ENCODE measurements at regions not wholly inside any gene's neighbourhood (a gene's known extent, or its start where the extent isn't known, plus 50 kb on each side); places are given as distances from the start of the nearest gene placed in this dataset.

- no peak overlapping the region for H3K9ac ChIP-seq (ENCODE audit: low read depth, low read length)
- no peak overlapping the region for H3K23ac ChIP-seq (ENCODE audit: low read depth, low read length)
- peak overlapping the region; percentile 97 for H2AK5ac ChIP-seq (ENCODE audit: low read depth, low read length)
- H4K91ac ChIP-seq (ENCODE audit: insufficient read depth, low read depth, low read length) = peak overlapping the region; percentile 71
- H3K4me2 ChIP-seq (ENCODE audit: low read depth, low read length) = no peak overlapping the region
- no CpG with 5 or more reads among the region's 3 CpGs for WGBS, 2 experiments (ENCODE audit: extremely low coverage in 2 of 2, insufficient read length in 1 of 2)
- H3K36me3 ChIP-seq (ENCODE audit: control insufficient read depth, insufficient read depth, low read length) = no peaks in the 10 kb centered on the region
- H3K79me1 ChIP-seq (ENCODE audit: low read depth in 1 of 2, low read length in 2 of 2) = peaks cover 0 to 13% of the 10 kb centered on the region in 2 experiments; a peak in 2 of 4 replicates
- dilution Hi-C loops (cut with HindIII; ENCODE audit: low sequenced_read_pairs, unreplicated experiment) (no loop called here), in situ Hi-C loops (cut with MboI; ENCODE audit: low sequenced_read_pairs) (no loop called here), intact Hi-C loops (cut with micrococcal nuclease) (no loop called here)
- no peak for DNase-seq
- 0 out of 2 replicates have a peak overlapping the region, but pooled peaks have one; percentile 14 for H3K18ac ChIP-seq (ENCODE audit: low read depth, low read length)
- POLR2A ChIA-PET (ENCODE audit: unreplicated experiment) = interaction anchor here (0.7 kb wide), 1 partner anchor 13 kb away, joined by 3 read pairs; no protein-coding TSS in a partner anchor
- H3K56ac ChIP-seq (ENCODE audit: extremely low read depth, insufficient read depth, low read length) = no peak overlapping the region
- H4K8ac ChIP-seq (ENCODE audit: low read depth in 2 of 2, low read length in 2 of 2) = no peak overlapping the region
- no peak overlapping the region for H3K4me3 ChIP-seq (ENCODE audit: insufficient read depth, low read depth, low read length)
- peak overlapping the region; percentile 78; the same call in 1 of the 2 replicates for H3K14ac ChIP-seq (replicated peaks; ENCODE audit: low read depth, low read length)
- peak overlapping the region; percentile 88; the same call in 2 of the 3 replicates for H2BK15ac ChIP-seq (ENCODE audit: low read depth, low read length)
- 0 out of 2 replicates have a peak overlapping the region, but pooled peaks have one; percentile 3 for H3K27ac ChIP-seq (ENCODE audit: insufficient read depth, low read length)
- H3K4ac ChIP-seq (ENCODE audit: low read depth, low read length) = peak overlapping the region; percentile 79
- no peak overlapping the region; the same call in 1 of the 2 replicates for H4K5ac ChIP-seq (ENCODE audit: low read depth, low read length)
- BruUV-seq (replicated peaks) = no TSS peak
- H2BK5ac ChIP-seq (ENCODE audit: low read depth, low read length, poor library complexity, severe bottlenecking) = no peak overlapping the region
- peak overlapping the region; percentile 17 for H2AFZ ChIP-seq (replicated peaks; ENCODE audit: low read length, poor library complexity)
- peaks cover 21% of the 10 kb centered on the region for H3K4me1 ChIP-seq (ENCODE audit: control insufficient read depth, insufficient read depth, low read length)
- H2BK120ac ChIP-seq (ENCODE audit: low read depth, low read length) = peak overlapping the region; percentile 81
- no peaks in the 10 kb centered on the region; the same call in 1 of the 2 replicates for H4K20me1 ChIP-seq (ENCODE audit: insufficient read depth, low read length)
- ATAC-seq (ENCODE audit: low read depth) = no peak
- peak overlapping the region; percentile 67 for H2BK20ac ChIP-seq (ENCODE audit: low read depth, low read length)
- CTCF ChIA-PET = interaction anchor here (0.6 kb wide), 1 partner anchor 268 kb away, joined by 8 read pairs; no protein-coding TSS in a partner anchor
- no peaks in the 10 kb centered on the region for H3K27me3 ChIP-seq (ENCODE audit: control insufficient read depth, insufficient read depth, low read length)
- no peak for TF ChIP-seq NFE2L2 (IDR thresholded peaks at IDR 0.05; ENCODE audit: low read depth, low read length)
- TF ChIP-seq BHLHE40 (IDR thresholded peaks at IDR 0.05; ENCODE audit: low read depth, low read length) = no peak
- no peak for TF ChIP-seq MAZ (IDR thresholded peaks at IDR 0.05; ENCODE audit: borderline replicate concordance, low read depth, low read length)
- TF ChIP-seq, protein P1, sequence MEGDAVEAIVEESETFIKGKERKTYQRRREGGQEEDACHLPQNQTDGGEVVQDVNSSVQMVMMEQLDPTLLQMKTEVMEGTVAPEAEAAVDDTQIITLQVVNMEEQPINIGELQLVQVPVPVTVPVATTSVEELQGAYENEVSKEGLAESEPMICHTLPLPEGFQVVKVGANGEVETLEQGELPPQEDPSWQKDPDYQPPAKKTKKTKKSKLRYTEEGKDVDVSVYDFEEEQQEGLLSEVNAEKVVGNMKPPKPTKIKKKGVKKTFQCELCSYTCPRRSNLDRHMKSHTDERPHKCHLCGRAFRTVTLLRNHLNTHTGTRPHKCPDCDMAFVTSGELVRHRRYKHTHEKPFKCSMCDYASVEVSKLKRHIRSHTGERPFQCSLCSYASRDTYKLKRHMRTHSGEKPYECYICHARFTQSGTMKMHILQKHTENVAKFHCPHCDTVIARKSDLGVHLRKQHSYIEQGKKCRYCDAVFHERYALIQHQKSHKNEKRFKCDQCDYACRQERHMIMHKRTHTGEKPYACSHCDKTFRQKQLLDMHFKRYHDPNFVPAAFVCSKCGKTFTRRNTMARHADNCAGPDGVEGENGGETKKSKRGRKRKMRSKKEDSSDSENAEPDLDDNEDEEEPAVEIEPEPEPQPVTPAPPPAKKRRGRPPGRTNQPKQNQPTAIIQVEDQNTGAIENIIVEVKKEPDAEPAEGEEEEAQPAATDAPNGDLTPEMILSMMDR (conservative IDR thresholded peaks at IDR 0.05; ENCODE audit: low read depth, low read length) = no peak
- no peak for TF ChIP-seq MAFK (IDR thresholded peaks at IDR 0.05; ENCODE audit: low read depth, low read length)
- no peak for TF ChIP-seq FOS (IDR thresholded peaks at IDR 0.05; ENCODE audit: low read depth, low read length)
- TF ChIP-seq CHD1 (IDR thresholded peaks at IDR 0.05; ENCODE audit: low read depth, low read length) = no peak
- no peak for TF ChIP-seq MXI1 (IDR thresholded peaks at IDR 0.05; ENCODE audit: borderline replicate concordance, low read depth, low read length)
- TF ChIP-seq, protein P2, sequence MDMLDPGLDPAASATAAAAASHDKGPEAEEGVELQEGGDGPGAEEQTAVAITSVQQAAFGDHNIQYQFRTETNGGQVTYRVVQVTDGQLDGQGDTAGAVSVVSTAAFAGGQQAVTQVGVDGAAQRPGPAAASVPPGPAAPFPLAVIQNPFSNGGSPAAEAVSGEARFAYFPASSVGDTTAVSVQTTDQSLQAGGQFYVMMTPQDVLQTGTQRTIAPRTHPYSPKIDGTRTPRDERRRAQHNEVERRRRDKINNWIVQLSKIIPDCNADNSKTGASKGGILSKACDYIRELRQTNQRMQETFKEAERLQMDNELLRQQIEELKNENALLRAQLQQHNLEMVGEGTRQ (IDR thresholded peaks at IDR 0.05; ENCODE audit: low read depth, low read length) = no peak
- no peak for TF ChIP-seq RAD21 (IDR thresholded peaks at IDR 0.05; ENCODE audit: low read length)
- TF ChIP-seq RCOR1 (IDR thresholded peaks at IDR 0.05; ENCODE audit: insufficient replicate concordance, low read length) = no peak
- TF ChIP-seq POLR2A (IDR thresholded peaks at IDR 0.05; ENCODE audit: low read depth, low read length) = no peak
- no peak for TF ChIP-seq SMC3 (IDR thresholded peaks at IDR 0.05; ENCODE audit: low read depth, low read length)
- no peak overlapping the region for H2AK9ac ChIP-seq (replicated peaks; ENCODE audit: low read depth, low read length, poor library complexity)
- peaks cover 7% of the 10 kb centered on the region; the same call in 1 of the 2 replicates for H3K9me3 ChIP-seq (ENCODE audit: control insufficient read depth, insufficient read depth, low read length)
- H3K9me1 ChIP-seq (ENCODE audit: insufficient read depth, low read length) = peaks cover 22% of the 10 kb centered on the region
Observed at GRCh38 chr12:116391501-116391900, 114.0 kb upstream of the MED13L start.

All from IMR-90 (cell line).